Hepatocyte (in vitro differentiated cells): ENCODE measurements at regions not wholly inside any gene's neighbourhood (a gene's known extent, or its start where the extent isn't known, plus 50 kb on each side); places are given as distances from the start of the nearest gene placed in this dataset.

Experiments
- DNase-seq: peaks from one replicate; pipeline ENCODE4 v3.0.0-alpha.2; 2016; ENCODE audit warnings: low spot score
- H2AFZ ChIP-seq: fragments of 200-600 bp; sonication (generic); 2 replicates; pipeline ENCODE4 v1.6.0; 2016; ENCODE audit warnings: antibody characterized with exemption, mild to moderate bottlenecking
- H3K27ac ChIP-seq: fragments of 200-600 bp; sonication (generic); 2 replicates; pipeline ENCODE4 v1.5.1; 2016; ENCODE audit warnings: mild to moderate bottlenecking
- H3K27me3 ChIP-seq: fragments of 200-600 bp; sonication (generic); 2 replicates; pipeline ENCODE4 v1.6.1; 2016
- H3K36me3 ChIP-seq: fragments of 200-600 bp; sonication (generic); replicated peaks from 2 replicates; pipeline ENCODE4 v1.5.1; 2016; ENCODE audit warnings: low read depth; ENCODE audit not compliant: insufficient read depth
- H3K4me1 ChIP-seq: fragments of 200-600 bp; sonication (generic); 2 replicates; pipeline ENCODE4 v1.5.1; 2016; ENCODE audit warnings: mild to moderate bottlenecking, moderate library complexity; ENCODE audit not compliant: insufficient read depth
- H3K4me2 ChIP-seq: fragments of 200-600 bp; sonication (generic); 2 replicates; pipeline ENCODE4 v1.6.0; 2016
- H3K4me3 ChIP-seq: fragments of 200-600 bp; sonication (generic); 2 replicates; pipeline ENCODE4 v1.5.1; 2016; ENCODE audit warnings: mild to moderate bottlenecking
- H3K79me2 ChIP-seq: fragments of 200-600 bp; sonication (generic); 2 replicates; pipeline ENCODE4 v1.6.0; 2017; ENCODE audit warnings: mild to moderate bottlenecking
- H3K9me2 ChIP-seq: fragments of 200-600 bp; sonication (generic); replicated peaks from 2 replicates; pipeline ENCODE4 v1.6.0; 2017; ENCODE audit warnings: mild to moderate bottlenecking; ENCODE audit not compliant: insufficient read depth
- H3K9me3 ChIP-seq: fragments of 200-600 bp; sonication (generic); 2 replicates; pipeline ENCODE4 v1.5.1; 2016; ENCODE audit warnings: low read depth, mild to moderate bottlenecking
- H4K20me1 ChIP-seq: fragments of 200-600 bp; sonication (generic); 2 replicates; pipeline ENCODE4 v1.6.0; 2016; ENCODE audit warnings: mild to moderate bottlenecking; ENCODE audit not compliant: insufficient read depth, poor library complexity, severe bottlenecking
- EZH2 ChIP-seq: fragments of 200-600 bp; sonication (generic); IDR thresholded peaks from 2 replicates; pipeline ENCODE4 v1.6.1; 2016; ENCODE audit warnings: antibody characterized with exemption, mild to moderate bottlenecking, borderline replicate concordance
- EZH2phosphoT487 ChIP-seq: fragments of 200-600 bp; sonication (generic); IDR thresholded peaks from one replicate; pipeline ENCODE4 v1.6.1; 2018; ENCODE audit warnings: antibody characterized with exemption, mild to moderate bottlenecking, low read depth, moderate library complexity; ENCODE audit not compliant: unreplicated experiment, severe bottlenecking
- WGBS: methylation state at CpG from one replicate; pipeline ENCODE4 v1.1.6; 2016; ENCODE audit warnings: low lambda C conversion rate; ENCODE audit errors: missing lambda C conversion rate; 5-methylcytosine and 5-hydroxymethylcytosine counted together
- TF ChIP-seq, protein P1 (sequence below): fragments of 200-600 bp; sonication (generic); IDR thresholded peaks from 2 replicates; pipeline ENCODE4 v1.5.1; 2016; ENCODE audit warnings: antibody characterized with exemption, mild to moderate bottlenecking; ENCODE audit not compliant: poor library complexity

DNA sequence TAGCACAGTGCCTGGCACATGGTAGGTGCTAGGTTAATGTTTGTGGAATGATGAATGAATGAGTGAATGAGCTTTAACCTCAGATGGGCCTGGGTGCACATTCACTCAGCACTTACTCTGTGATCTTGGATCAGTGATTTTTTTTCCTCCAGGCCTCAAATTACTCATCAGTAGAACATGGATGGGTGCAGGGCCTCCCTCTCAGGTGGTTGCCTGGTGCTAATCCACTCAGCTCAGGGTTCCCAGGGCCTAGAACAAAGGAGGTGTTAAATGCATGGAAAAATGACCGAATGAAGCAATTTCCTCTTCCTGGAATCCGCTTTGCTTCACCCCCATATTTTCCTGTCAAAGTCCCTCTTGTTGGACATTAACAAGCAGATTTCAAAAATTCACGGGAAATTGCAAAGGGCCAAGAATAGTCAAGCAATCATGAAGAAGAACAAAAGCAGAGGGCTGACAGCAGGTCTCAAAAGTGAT lies 93.5 kb downstream of the MYEOV start:
- DNase-seq = no peak
- Histone ChIP-seq H3K79me2 (no peaks in the 10 kb centered on the region), H3K27me3 (no peaks in the 10 kb centered on the region), H3K4me1 (no peaks in the 10 kb centered on the region), H3K4me2 (no peak overlapping the region), H3K9me3 (peaks cover 11% of the 10 kb centered on the region), H3K9me2 (no peaks in the 10 kb centered on the region), H4K20me1 (no peaks in the 10 kb centered on the region), H3K36me3 (no peaks in the 10 kb centered on the region), H2AFZ (no peak overlapping the region), H3K27ac (no peak overlapping the region), H3K4me3 (no peak overlapping the region)
- 89% methylated on average over 3 of the region's 3 CpGs for WGBS
- no peak for TF ChIP-seq EZH2phosphoT487
- TF ChIP-seq EZH2 = no peak
- TF ChIP-seq, protein P1, sequence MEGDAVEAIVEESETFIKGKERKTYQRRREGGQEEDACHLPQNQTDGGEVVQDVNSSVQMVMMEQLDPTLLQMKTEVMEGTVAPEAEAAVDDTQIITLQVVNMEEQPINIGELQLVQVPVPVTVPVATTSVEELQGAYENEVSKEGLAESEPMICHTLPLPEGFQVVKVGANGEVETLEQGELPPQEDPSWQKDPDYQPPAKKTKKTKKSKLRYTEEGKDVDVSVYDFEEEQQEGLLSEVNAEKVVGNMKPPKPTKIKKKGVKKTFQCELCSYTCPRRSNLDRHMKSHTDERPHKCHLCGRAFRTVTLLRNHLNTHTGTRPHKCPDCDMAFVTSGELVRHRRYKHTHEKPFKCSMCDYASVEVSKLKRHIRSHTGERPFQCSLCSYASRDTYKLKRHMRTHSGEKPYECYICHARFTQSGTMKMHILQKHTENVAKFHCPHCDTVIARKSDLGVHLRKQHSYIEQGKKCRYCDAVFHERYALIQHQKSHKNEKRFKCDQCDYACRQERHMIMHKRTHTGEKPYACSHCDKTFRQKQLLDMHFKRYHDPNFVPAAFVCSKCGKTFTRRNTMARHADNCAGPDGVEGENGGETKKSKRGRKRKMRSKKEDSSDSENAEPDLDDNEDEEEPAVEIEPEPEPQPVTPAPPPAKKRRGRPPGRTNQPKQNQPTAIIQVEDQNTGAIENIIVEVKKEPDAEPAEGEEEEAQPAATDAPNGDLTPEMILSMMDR = no peak

DNA sequence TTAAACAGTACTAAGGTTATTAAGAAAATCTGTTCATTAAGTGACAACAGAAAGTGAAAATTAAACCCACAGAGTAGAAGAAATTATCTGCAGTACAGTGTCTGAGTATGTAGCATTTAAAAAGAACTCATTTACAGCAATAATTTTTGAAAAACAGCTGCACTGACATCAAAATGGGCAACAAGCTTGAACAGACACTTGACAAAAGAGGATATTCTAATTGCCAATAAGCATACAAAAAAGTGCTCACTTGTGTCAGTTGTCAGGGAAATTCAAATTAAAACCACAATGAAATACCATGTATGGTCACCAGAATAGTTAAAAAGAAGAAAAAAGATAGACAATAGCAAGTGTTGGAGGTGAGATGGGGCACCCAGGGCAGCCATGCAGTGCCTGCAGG lies 93.3 kb upstream of the LINC01488 start:
- Histone ChIP-seq H3K4me3 (no peak overlapping the region), H3K9me2 (no peaks in the 10 kb centered on the region), H4K20me1 (no peaks in the 10 kb centered on the region), H3K79me2 (no peaks in the 10 kb centered on the region), H3K9me3 (peaks cover 11% of the 10 kb centered on the region), H2AFZ (no peak overlapping the region), H3K27ac (no peak overlapping the region), H3K36me3 (no peaks in the 10 kb centered on the region), H3K27me3 (no peaks in the 10 kb centered on the region), H3K4me2 (no peak overlapping the region), H3K4me1 (no peaks in the 10 kb centered on the region)
- no peak for DNase-seq
- TF ChIP-seq, protein P1 = no peak
- TF ChIP-seq EZH2 (no peak), EZH2phosphoT487 (no peak)

DNA sequence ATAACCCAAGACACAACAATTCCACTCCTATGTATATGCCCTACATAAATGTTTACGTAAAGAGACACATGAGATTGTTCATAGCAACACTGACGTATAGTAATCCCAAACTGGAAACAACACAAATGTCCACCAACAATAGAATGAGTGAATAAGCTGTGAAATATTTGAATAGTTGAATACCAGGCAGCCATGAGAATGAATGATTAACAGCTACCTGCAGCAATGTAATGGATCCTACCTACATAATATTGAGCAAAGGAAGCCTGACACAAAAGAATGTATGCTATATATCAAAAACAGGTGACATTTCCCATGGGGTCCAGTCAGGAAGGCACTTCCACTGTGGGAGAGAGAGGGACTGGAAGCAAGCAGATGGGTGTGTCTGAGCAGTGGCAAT lies 92.8 kb upstream of the LINC01488 start:
- H3K79me2 ChIP-seq = no peaks in the 10 kb centered on the region
- no peak for DNase-seq
- H3K9me2 ChIP-seq = no peaks in the 10 kb centered on the region
- TF ChIP-seq EZH2phosphoT487 = no peak
- TF ChIP-seq, protein P1 = no peak
- no peak for TF ChIP-seq EZH2
- H3K4me1 ChIP-seq = no peaks in the 10 kb centered on the region
- no peak overlapping the region for H3K27ac ChIP-seq
- H3K9me3 ChIP-seq = peaks cover 11% of the 10 kb centered on the region
- no peak overlapping the region for H3K4me3 ChIP-seq
- no peaks in the 10 kb centered on the region for H4K20me1 ChIP-seq
- H3K36me3 ChIP-seq = no peaks in the 10 kb centered on the region
- H2AFZ ChIP-seq = no peak overlapping the region
- H3K4me2 ChIP-seq = no peak overlapping the region
- no peaks in the 10 kb centered on the region for H3K27me3 ChIP-seq
- WGBS = 39% methylated on average over 2 of the region's 2 CpGs

DNA sequence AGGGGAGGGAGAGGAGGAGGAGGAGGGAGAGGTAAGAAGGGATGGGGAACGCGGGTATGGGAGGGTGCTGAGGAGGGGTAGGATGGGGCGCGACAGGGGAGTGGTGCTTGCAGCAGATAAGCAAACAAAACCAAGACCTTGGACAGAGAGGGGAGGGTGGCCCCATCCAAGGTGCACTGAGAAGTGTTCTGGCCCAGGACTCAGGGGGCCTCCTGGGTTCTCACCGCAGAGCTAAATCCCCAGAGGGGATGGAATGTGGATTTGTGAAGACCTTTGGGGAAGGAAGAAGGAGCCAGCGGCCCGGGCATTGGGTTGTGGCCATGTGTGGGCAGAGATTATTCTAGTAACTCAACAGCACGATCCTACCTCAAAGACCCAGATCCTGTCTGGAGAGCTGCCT lies 90.9 kb upstream of the LINC01488 start:
- Histone ChIP-seq H4K20me1 (no peaks in the 10 kb centered on the region), H3K27ac (no peak overlapping the region), H3K9me2 (no peaks in the 10 kb centered on the region), H3K36me3 (no peaks in the 10 kb centered on the region), H3K4me2 (no peak overlapping the region), H3K9me3 (peaks cover 11% of the 10 kb centered on the region), H3K27me3 (no peaks in the 10 kb centered on the region), H3K4me3 (no peak overlapping the region), H3K79me2 (no peaks in the 10 kb centered on the region), H2AFZ (no peak overlapping the region), H3K4me1 (no peaks in the 10 kb centered on the region)
- no peak for TF ChIP-seq EZH2
- no peak for TF ChIP-seq EZH2phosphoT487
- TF ChIP-seq, protein P1 = no peak
- 87% methylated on average over 4 of the region's 8 CpGs for WGBS
- DNase-seq = no peak
